Neural cell (in vitro differentiated cells): ENCODE measurements at regions not wholly inside any gene's neighbourhood (a gene's known extent, or its start where the extent isn't known, plus 50 kb on each side); places are given as distances from the start of the nearest gene placed in this dataset.

Source experiments
- CTCF ChIP-seq: fragments of 450-650 bp; IDR thresholded peaks from 2 replicates; pipeline ENCODE4 v1.5.1; 2014; ENCODE audit warnings: antibody characterized with exemption, mild to moderate bottlenecking, moderate library complexity; ENCODE audit not compliant: poor library complexity, severe bottlenecking
- EP300 ChIP-seq: fragments of 450-650 bp; conservative IDR thresholded peaks from 2 replicates; pipeline ENCODE4 v1.6.1; 2014; ENCODE audit warnings: antibody characterized with exemption, mild to moderate bottlenecking, moderate library complexity; ENCODE audit not compliant: poor library complexity, severe bottlenecking
- EZH2 ChIP-seq: fragments of 200-600, 300-800 bp; shearing (Covaris generic), sonication (generic); IDR thresholded peaks from 2 replicates; pipeline ENCODE4 v1.6.1; 2014; ENCODE audit warnings: antibody characterized with exemption, low read length, borderline replicate concordance, mild to moderate bottlenecking; ENCODE audit not compliant: insufficient read depth, poor library complexity, severe bottlenecking
- POLR2AphosphoS5 ChIP-seq: IDR thresholded peaks from 2 replicates; pipeline ENCODE4 v1.6.1; 2012
- REST ChIP-seq: IDR thresholded peaks from 2 replicates; pipeline ENCODE4 v1.6.1; 2012; ENCODE audit warnings: borderline replicate concordance

GRCh38 chr10:104556831-104557230 lies 84.3 kb upstream of the SORCS3 start:
- no peak for TF ChIP-seq REST
- no peak for TF ChIP-seq POLR2AphosphoS5
- no peak for TF ChIP-seq CTCF
- no peak for TF ChIP-seq EP300
- no peak for TF ChIP-seq EZH2
